ENCODE measurements at regions not wholly inside any gene's neighbourhood (a gene's known extent, or its start where the extent isn't known, plus 50 kb on each side); places are given as distances from the start of the nearest gene placed in this dataset.

DNA sequence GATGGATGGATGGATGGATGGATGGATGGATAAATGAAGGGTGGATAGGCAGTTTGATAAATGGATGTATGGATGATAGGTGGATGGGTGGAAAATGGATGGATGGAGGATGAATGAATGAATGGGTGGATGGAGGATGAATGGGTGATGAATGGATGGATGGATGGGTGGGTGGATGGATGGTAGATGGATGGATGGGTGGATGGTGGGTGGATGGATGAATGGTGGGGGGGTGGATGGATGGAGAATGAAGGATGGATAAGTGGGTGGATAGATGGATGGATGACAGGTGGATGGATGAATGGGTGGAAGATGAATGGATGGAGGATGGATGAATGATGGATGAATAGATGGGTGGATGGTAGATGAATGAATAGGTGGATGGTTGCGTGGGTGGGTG, 70.1 kb upstream of the BCO1 start:
- no peak for TF ChIP-seq CTCF (conservative IDR thresholded peaks at IDR 0.05)
- Histone ChIP-seq H4K20me1 (ENCODE audit: control insufficient read depth, insufficient read depth, insufficient read length) (no peaks in the 10 kb centered on the region), H2AFZ (ENCODE audit: low read length) (no peak overlapping the region), H2BK12ac (ENCODE audit: insufficient read length, low read depth, low read length) (no peak overlapping the region), H3K9me3 (ENCODE audit: control insufficient read depth, low read depth, low read length) (no peaks in the 10 kb centered on the region), H3K4me2 (ENCODE audit: insufficient read depth, insufficient read length, low read length) (no peak overlapping the region), H4K5ac (ENCODE audit: insufficient read length, low read depth, low read length) (no peak overlapping the region), H3K27me3 (ENCODE audit: insufficient read depth, low read length) (no peaks in the 10 kb centered on the region), H3K9ac (ENCODE audit: extremely low read depth, insufficient read length, low read length) (no peak overlapping the region), H2BK120ac (ENCODE audit: low read depth, low read length, poor library complexity, severe bottlenecking) (no peak overlapping the region), H4K8ac (replicated peaks; ENCODE audit: insufficient read length, low read depth, low read length) (no peak overlapping the region), H3K23ac (ENCODE audit: insufficient read length, low read depth, low read length) (no peak overlapping the region), H3T11ph (ENCODE audit: low read length) (no peak overlapping the region), H3K79me1 (ENCODE audit: insufficient read depth, low read depth, low read length, poor library complexity, severe bottlenecking) (no peaks in the 10 kb centered on the region), H3K56ac (ENCODE audit: insufficient read length, low read depth, low read length) (no peak overlapping the region), H3K14ac (ENCODE audit: insufficient read depth, low read length) (no peak overlapping the region), H2AK5ac (ENCODE audit: insufficient read length, low read length) (no peak overlapping the region), H2BK15ac (ENCODE audit: low read depth, low read length) (no peak overlapping the region), H2BK20ac (ENCODE audit: low read depth, low read length, poor library complexity, severe bottlenecking) (no peak overlapping the region), H4K91ac (ENCODE audit: insufficient read length, low read depth, low read length) (no peak overlapping the region), H3K27ac (ENCODE audit: insufficient read length, low read depth, low read length) (no peak overlapping the region), H3K18ac (ENCODE audit: insufficient read length, low read depth, low read length) (no peak overlapping the region), H3K23me2 (ENCODE audit: insufficient read length, low read depth, low read length, poor library complexity, severe bottlenecking) (no peaks in the 10 kb centered on the region), H3K79me2 (ENCODE audit: insufficient read depth, low read length) (no peaks in the 10 kb centered on the region), H3K4ac (ENCODE audit: low read depth, low read length) (no peak overlapping the region), H2BK5ac (ENCODE audit: insufficient read length, low read length) (no peak overlapping the region), H3K4me1 (ENCODE audit: insufficient read depth, low read length) (no peaks in the 10 kb centered on the region)
- H3K9me3 Mint-ChIP-seq, result no peaks in the 10 kb centered on the region
- no peak overlapping the region for H3K27ac Mint-ChIP-seq
- no peaks in the 10 kb centered on the region for H3K36me3 Mint-ChIP-seq (ENCODE audit: insufficient read depth in 1 of 3, low read depth in 3 of 3)
- H3K4me3 Mint-ChIP-seq, result no peak overlapping the region
- WGBS (ENCODE audit: extremely low coverage, insufficient read length, low lambda C conversion rate), result no CpG with 5 or more reads among the region's 1 CpG
- no peak for DNase-seq
- peaks cover 2% of the 10 kb centered on the region for H3K27me3 Mint-ChIP-seq (ENCODE audit: low read depth)
- H3K4me1 Mint-ChIP-seq, result 0 out of 4 replicates have a peak, but pooled peaks cover 0 to 3% of the 10 kb centered on the region in 2 experiments

All from H9 (cell line).